Left kidney (tissue), 1 donor: ENCODE measurements at regions not wholly inside any gene's neighbourhood (a gene's known extent, or its start where the extent isn't known, plus 50 kb on each side); places are given as distances from the start of the nearest gene placed in this dataset.
"Not testable (repeated sequence)": the region's sequence is repeated elsewhere in the genome, so short reads cannot be mapped to it uniquely, and the experiment has no call there.

ENCODE experiments used
- DNase-seq: peaks from one replicate; pipeline ENCODE4 v3.0.0-alpha.2; 2013

DNA sequence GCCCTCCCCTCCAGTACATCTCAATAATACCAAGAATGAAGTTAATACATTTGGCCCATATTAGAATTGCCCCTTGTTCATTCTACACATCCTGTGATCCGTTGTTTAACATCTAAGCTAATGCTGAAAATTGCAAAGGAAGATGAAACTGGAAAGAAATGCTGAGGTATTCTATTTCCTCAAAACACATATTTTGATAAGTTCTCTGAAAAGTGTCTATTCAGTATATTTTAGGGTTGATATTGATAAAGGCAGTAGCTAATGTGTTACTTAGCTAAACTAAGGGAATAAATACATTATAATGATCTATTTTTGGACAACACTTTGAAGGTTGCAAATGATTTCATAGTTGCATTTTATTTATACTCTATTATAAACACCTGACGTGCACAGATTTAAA lies 702.6 kb upstream of the ROBO1 start:
- no peak for DNase-seq

DNA sequence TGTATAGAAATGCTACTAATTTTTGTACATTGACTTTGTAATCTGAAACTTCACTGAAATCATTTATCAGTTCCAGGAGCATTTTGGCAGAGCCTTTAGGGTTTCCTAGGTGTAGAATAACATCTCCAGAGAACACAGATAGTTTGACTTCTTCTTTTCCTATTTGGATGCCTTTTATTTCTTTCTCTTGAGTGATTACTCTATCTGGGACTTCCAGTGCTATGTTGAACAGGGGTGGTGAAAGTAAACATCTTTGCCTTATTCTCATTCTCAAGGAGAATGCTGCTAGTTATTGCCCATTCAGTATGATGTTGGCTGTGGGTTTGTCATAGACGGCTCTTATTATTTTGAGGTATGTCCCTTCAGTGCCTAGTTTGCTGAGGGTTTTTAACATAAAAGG lies 697.9 kb upstream of the ROBO1 start:
- no peak for DNase-seq

- DNase-seq: no peak
Observed at GRCh38 chr3:80451393-80451792, 683.6 kb upstream of the ROBO1 start.

DNA sequence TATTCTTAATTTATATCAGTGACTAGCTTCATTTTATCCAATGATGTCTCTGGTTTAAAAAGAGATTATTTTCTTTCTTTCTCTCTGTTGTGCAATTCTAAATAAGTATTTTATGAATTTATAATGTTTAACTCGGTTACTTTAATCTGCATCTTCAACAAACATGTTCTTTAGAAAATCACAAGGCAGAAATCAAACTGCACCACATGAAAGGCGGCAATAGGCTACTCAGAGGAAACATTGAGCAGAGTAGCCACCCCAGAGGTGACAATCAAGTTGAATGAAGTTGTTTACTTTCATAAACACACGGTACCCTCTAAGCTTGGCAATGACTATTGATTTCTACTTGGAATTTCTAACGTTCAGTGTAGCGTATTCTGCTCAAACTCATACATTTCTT lies 677.8 kb upstream of the ROBO1 start:
- no peak for DNase-seq

GRCh38 chr3:80445053-80445452 lies 677.3 kb upstream of the ROBO1 start:
- DNase-seq: no peak

DNA sequence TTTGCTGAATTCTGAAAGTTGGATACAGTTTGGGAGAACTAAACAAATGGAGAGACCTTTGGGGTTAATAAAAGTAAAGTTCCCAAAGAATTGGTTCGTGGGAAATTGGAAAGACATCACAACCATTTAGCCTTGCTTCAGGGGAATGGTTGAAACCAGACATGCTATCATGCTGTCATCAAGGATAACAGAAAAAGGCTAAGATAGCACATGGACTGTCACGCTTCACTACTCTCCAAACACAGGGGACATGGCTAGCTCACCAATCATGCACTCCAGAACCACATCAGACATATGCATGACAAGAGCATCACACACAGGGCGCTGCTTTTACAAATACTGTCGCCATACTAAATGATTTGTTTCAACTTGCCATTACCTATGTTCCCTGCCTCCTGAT lies 671.7 kb upstream of the ROBO1 start:
- peak; percentile 10 for DNase-seq

GRCh38 chr3:80434366-80434765 lies 666.6 kb upstream of the ROBO1 start:
- no peak for DNase-seq

GRCh38 chr3:80424951-80425350 lies 657.2 kb upstream of the ROBO1 start:
- no peak for DNase-seq

DNA sequence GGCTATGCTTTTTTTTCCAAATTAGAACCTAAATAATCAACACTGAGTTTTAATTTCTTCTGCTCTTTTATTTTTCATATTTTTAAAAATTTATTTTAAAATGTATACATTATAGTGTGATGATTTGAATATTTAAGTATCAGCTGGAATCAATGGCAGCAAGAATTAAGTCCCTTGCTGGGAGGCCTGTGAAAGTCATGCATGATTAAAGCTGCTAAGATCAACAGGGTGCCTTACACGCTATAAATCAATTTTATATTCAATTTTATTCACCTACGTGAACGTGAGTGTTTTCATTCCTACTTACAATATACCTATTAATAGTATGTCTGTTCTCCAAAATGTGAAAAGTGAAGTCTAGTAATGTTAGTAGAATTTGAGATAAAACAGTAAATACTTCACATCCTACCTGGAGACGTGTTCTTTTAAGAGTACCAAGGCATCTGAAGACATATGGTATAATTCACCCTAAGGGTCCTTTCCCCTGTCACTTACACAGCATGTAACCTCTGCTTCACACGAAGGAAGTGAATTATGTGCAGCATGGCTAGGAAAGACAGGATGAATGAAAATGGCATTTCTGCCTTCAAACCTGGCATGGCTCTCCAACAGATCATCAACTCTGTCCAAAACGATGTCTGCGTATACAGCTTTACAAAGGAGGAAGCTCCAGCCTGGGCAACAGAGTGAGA lies 640.4 kb upstream of the ROBO1 start:
- no peak for DNase-seq

- no peak for DNase-seq
Observed at GRCh38 chr3:80405618-80406017, 637.8 kb upstream of the ROBO1 start.

GRCh38 chr3:80395023-80395422 lies 627.2 kb upstream of the ROBO1 start:
- DNase-seq: no peak

DNA sequence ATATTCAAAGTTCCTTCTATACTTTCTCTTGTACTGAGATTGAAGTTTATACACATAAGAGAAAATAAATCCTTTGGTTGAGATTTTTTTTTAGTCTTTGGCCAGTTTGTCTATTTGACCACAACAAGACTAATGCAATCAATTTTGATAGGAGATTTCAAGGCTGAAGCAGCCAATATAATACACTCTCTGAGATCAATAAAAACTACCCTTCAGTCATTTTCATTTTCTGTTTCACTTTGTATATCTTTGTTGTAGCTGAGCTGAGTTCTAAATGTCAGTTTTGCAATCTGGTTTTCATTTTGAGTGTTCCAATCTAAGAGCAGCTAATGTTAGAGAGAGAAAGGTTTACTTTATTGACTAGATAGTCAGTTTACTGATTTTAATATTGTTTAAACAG lies 623.8 kb upstream of the ROBO1 start:
- no peak for DNase-seq

DNA sequence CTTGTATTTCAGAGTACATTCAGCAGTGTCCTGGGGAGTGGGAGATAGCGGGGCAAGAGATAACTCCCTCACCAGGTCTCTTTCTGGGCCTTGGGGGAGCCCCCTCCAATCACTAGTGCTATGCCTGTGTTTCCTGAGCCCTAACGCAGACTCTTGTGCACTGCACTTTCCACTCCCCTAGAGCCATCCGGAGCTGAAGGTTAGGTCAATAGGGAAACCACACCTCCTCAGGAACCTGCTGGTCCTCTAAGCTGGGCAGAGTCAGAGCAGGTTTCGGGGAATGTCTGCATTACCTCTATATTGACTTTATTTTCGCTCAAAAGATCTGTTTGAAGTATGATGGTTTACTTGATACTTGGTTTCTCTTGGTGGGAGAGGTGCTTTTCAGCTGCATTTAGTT lies 617.0 kb upstream of the ROBO1 start:
- no peak for DNase-seq

- DNase-seq: no peak
Observed at GRCh38 chr3:80374423-80374822, 606.6 kb upstream of the ROBO1 start.

DNA sequence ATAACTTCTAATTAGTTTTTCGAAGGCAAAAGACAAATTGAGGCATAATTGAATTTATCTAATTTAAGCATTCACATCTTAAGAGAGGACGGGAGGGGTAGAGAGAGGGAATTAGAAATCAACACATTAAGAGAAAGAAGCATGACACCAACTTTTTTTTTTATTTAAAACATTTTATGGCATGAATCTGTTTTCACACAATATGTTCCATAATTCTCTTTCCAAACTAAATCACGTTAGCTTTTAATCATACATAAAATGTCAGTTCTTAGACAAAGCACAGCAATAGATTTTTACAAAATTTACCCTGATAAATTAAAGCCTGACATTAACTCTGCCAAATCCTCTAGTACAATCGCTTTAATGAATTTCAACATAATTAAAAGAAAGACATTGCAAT lies 600.8 kb upstream of the ROBO1 start:
- DNase-seq: no peak

- no peak for DNase-seq
Observed at GRCh38 chr3:80366808-80367548, 599.2 kb upstream of the ROBO1 start.

DNA sequence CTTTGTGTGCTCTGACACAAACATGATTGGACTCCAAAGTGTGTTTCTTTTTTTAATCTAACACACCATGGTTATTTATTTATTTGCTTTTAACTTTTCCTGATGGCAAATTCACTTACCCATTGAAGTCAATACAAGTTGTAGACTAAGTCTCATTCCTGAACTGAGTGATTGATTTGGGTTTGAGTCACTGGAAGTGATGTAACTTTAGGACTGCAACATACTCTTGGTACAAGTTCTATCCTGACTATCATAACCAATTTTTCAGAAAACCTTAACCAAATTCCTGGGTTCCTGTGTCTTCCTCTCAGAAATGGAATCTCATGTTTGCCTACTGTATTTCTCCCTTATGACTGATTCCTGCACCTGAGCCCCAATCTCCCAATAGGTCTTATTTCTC lies 590.0 kb upstream of the ROBO1 start:
- no peak for DNase-seq

GRCh38 chr3:80355144-80355543 lies 587.3 kb upstream of the ROBO1 start:
- DNase-seq: no peak

GRCh38 chr3:80351201-80351600 lies 583.4 kb upstream of the ROBO1 start:
- no peak for DNase-seq

DNA sequence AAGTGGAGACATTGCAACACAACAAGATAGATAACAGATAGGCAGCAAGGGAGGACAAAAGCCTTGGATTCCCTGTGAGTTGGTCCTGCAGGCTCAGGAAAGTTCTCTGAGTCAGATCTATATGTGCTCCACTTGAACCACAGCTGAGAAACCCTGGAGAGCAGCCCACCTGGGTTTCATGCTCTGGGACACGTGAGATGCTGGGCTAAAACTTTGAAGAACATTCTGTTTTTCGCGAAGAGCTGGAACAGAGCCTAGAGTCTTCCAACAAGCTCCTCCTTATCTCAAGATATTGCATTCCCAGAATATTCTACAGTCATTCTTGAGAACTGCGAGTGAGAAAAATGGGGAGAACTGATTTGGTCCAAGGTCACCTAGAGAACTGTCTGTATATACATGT lies 583.0 kb upstream of the ROBO1 start:
- no peak for DNase-seq

DNA sequence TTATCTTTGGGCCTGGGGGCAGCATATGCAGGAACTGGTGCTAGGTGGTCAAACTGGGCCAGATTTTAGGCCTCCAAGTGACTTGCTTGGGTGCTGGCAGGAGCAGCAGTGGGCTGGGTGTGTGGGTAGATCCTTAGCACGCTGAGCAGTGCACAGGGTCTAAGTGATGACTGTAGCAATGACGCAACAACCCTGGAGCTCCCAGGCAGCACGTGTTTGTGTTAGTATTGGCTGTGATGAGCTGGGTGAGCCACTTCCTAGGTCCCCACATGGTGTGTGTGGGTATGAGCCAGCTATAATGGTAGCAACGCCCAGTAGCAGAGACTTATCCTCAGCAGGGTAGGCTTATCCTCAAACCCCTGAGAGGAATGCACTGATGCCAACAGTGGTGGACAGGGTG lies 570.6 kb upstream of the ROBO1 start:
- DNase-seq: no peak

DNA sequence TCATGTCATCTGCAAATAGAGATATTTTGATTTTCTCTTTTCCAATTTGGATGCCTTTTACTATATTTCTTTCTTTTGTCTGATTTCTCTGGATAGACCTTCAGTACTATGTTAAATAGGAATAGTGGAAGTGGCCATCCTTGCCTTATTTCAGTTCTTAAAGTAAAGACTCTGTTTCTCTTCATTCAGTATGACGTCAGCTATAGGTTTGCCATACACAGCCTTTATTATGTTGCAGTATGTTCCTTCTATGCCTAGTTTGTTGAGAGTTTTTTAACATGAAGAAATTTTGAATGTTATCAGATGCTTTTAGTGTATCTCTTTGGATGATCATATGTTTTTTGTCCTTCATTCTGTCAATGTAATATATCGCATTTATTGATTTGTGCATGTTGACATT lies 566.7 kb upstream of the ROBO1 start:
- DNase-seq: no peak

DNA sequence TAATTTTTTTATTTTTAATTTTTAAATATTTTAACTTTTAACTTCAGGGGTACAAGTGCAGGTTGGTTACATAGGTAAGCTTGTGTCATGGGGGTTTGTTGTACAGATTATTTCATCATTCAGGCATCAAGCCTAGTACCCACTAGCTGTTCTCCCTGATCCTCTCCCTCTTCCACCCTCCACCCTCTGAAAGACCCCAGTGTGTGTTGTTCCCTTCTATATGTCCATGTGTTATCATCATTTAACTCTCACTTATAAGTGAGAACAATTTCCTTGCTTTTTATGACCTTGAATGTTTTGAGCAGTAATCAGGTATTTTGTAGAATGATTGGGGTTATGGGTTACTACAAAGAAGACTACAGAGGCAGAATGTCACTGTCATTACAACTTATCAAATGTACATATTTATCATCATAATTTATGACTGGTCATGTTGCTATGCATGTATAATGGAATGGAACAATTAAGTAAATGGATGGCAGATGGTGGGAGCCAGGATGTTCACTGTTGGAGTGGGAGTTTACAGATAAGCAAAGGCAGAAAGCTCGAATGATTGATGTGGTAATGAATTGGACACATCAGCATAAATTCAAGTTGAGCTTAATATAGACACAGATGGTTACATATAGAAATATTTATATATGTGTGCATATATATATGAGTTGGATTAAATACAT lies 563.8 kb upstream of the ROBO1 start:
- no peak for DNase-seq

DNA sequence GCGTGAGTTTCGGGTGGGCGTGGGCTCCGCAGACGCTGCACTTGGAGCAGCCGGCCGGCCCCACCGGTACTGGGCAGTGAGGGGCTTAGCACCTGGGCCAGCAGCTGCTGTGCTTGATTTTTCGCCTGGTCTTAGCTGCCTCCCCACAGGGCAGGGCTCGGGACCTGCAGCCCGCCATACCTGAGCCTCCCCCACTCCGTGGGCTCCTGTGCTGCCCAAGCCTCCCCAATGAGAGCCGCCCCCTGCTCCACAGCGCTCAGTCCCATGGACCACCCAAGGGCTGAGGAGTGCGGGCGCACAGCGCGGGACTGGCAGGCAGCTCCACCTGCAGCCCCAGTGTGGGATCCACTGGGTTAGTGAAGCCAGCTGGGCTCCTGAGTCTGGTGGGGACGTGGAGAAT lies 546.7 kb upstream of the ROBO1 start:
- not testable (repeated sequence) for DNase-seq
